ENCODE measurements at regions not wholly inside any gene's neighbourhood (a gene's known extent, or its start where the extent isn't known, plus 50 kb on each side); places are given as distances from the start of the nearest gene placed in this dataset.
A peak's percentile ranks its signal among the peaks of the same experiment; 100 is the strongest.

- no peak for DNase-seq (ENCODE audit: low spot score)
Measured at GRCh38 chr22:26847046-26847445, 189.7 kb downstream of the MIAT start.

- no peak for DNase-seq (ENCODE audit: low spot score)
Measured at GRCh38 chr22:26847816-26848215, 190.4 kb downstream of the MIAT start.

GRCh38 chr22:26848244-26848920 is 191.0 kb downstream of the MIAT start:
- peak; percentile 52 for DNase-seq (ENCODE audit: low spot score)

GRCh38 chr22:26849575-26849974 is 192.2 kb downstream of the MIAT start:
- no peak for DNase-seq (ENCODE audit: low spot score)

GRCh38 chr22:26851125-26851524 is 193.7 kb downstream of the MIAT start:
- no peak for DNase-seq (ENCODE audit: low spot score)

GRCh38 chr22:26852176-26852575 is 194.8 kb downstream of the MIAT start:
- no peak for DNase-seq (ENCODE audit: low spot score)

- no peak for DNase-seq (ENCODE audit: low spot score)
Measured at GRCh38 chr22:26853071-26853470, 195.7 kb downstream of the MIAT start.

- DNase-seq (ENCODE audit: low spot score): no peak
Measured at GRCh38 chr22:26853495-26853894, 196.1 kb downstream of the MIAT start.

GRCh38 chr22:26857169-26857568 is 199.8 kb downstream of the MIAT start:
- DNase-seq (ENCODE audit: low spot score): no peak

- DNase-seq (ENCODE audit: low spot score): no peak
Measured at GRCh38 chr22:26860301-26860700, 202.9 kb downstream of the MIAT start.

GRCh38 chr22:26865021-26865420 is 207.6 kb downstream of the MIAT start:
- DNase-seq (ENCODE audit: low spot score): no peak

GRCh38 chr22:26883393-26883792 is 226.0 kb downstream of the MIAT start:
- no peak for DNase-seq (ENCODE audit: low spot score)

- no peak for DNase-seq (ENCODE audit: low spot score)
Measured at GRCh38 chr22:26884921-26885320, 227.5 kb downstream of the MIAT start.

- no peak for DNase-seq (ENCODE audit: low spot score)
Measured at GRCh38 chr22:26885441-26886261, 228.3 kb downstream of the MIAT start.

- DNase-seq (ENCODE audit: low spot score): peak; percentile 82
Measured at GRCh38 chr22:26887456-26887855, 230.1 kb downstream of the MIAT start.

GRCh38 chr22:26887916-26888315 is 230.5 kb downstream of the MIAT start:
- no peak for DNase-seq (ENCODE audit: low spot score)

GRCh38 chr22:26888887-26889286 is 231.5 kb downstream of the MIAT start:
- no peak for DNase-seq (ENCODE audit: low spot score)

GRCh38 chr22:26889802-26890201 is 232.4 kb downstream of the MIAT start:
- DNase-seq (ENCODE audit: low spot score): no peak

GRCh38 chr22:26890870-26891269 is 233.5 kb downstream of the MIAT start:
- DNase-seq (ENCODE audit: low spot score): no peak

GRCh38 chr22:26891429-26891828 is 234.0 kb downstream of the MIAT start:
- DNase-seq (ENCODE audit: low spot score): no peak

- peak; percentile 50 for DNase-seq (ENCODE audit: low spot score)
Measured at GRCh38 chr22:26892166-26893041, 235.0 kb downstream of the MIAT start.

All from AG20443 (cell line).